NCI-H1930 (cell line): ENCODE measurements at regions not wholly inside any gene's neighbourhood (a gene's known extent, or its start where the extent isn't known, plus 50 kb on each side); places are given as distances from the start of the nearest gene placed in this dataset.
"Not testable (repeated sequence)": the region's sequence is repeated elsewhere in the genome, so short reads cannot be mapped to it uniquely, and the experiment has no call there.

Experiments
- DNase-seq, 2 experiments: peaks; one replicate each; lab custom pipeline; 2025; lab: John Stamatoyannopoulos, UW

GRCh38 chr2:109690822-109691541 is 76.8 kb downstream of the SOWAHC start:
- no peak for DNase-seq

DNA sequence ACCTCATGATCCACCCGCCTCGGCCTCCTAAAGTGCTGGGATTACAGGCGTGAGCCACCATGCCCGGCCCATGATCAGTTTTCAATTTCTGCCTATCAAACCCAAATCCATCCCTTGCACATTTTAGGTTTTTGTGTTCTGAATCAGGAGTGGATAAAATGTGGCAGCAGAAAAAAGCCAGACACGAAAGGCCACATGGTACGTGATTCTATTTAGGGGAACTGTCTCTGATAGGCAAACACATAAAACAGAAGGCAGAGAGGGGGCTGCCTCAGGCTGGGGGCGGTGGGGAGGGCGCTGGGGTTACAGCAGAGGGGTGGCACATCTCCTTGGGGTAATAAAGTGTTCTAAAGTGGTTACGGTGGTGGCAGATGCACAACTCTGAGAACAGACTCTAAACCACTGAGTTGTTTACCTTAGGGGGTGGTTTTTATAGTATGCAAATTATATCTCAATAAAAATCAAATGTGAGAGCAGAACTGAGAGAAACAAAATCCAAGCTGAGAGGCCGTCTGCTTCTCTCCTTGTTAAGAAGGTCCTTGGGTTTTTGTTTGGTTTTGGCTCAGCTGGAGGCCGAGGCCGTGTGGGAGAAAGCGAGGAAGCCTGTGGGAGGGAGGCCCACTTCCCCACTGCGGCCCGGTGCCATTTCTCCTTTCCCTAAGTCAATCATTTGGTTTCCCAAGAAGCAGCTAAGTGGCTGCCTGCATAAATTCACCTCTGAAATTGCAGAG is 78.0 kb downstream of the SOWAHC start:
- no peak for DNase-seq

GRCh38 chr2:109692831-109693230 is 78.7 kb downstream of the SOWAHC start:
- not testable (repeated sequence) for DNase-seq

DNA sequence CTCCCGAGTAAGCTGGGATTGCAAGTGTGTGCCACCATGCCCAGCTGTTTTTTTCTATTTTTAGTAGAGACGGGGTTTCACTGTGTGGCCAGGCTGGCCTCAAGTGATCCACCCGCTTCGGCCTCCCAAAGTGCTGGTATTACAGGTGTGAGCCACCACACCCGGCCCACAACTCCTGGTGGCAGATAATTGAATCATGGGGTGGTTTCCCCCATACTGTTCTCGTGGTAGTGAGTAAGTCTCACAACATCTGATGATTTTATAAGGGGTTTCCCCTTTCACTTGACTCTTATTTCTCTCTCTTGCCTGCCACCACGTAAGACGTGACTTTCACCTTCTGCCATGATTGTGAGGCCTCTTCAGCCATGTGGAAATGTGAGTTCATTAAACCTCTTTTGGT is 79.1 kb downstream of the SOWAHC start:
- DNase-seq, result not testable (repeated sequence)

DNA sequence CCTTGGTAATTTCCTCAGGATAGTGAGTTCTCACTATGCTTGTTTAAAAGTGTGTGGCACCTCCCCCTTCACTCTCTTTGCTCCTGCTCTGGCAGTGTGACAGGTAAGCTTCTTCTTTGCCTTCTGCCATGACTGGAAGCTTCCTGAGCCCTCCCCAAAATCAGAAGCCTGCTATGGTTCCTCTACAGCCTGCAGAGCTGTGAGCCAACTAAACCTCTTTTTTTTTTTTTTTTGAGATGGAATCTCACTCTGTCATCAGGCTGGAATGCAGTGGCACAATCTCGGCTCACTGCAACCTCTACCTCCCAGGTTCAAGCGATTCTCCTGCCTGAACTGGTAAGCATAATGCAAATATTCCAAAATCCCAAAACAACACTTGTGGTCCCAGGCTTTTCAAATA is 80.0 kb downstream of the SOWAHC start:
- DNase-seq, result no peak

- peak in 1 of 2 experiments; percentile 4 for DNase-seq
These were observed 81.1 kb downstream of the SOWAHC start for GRCh38 chr2:109695290-109695689.

DNA sequence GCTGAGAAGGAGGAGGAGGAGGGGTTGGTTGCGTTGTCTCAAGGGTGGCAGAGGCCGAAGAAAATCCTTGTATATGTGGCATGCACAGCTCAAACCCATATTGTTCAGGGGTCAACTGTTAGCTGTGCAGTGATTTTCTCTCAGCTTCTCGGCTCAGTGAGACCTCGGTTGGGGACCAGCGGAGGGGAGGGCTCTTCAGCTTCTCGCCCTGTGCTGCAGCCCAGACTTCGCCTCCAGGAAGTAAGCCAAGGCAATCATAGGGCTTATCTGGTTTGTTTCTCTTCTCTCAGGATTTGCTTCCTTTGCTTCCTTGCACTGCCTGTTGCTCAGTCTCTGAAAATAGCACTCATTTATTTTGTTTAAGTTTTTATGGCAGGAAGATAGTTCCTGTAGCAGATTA is 85.5 kb downstream of the SOWAHC start:
- DNase-seq, result no peak

GRCh38 chr2:109700680-109701274 is 86.6 kb downstream of the SOWAHC start:
- DNase-seq, result no peak

DNA sequence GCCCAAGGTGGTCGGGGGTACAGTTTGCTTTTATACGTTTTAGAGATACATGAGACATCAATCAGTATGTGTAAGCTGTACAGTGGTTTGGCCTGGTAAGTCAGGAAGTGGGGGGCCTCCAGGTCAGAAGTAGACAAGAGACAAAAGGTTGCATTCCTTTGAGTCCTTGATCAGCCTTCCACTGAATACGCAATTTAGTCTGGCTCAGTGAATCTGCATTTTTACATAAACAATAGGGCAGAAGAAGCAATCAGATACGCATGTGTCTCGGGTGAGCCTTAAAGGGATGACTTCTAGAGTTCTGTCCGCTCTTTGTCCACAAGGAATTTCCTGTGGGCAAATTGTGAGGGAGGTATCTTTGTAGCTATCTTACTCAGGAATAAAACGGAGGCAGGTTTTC is 87.2 kb downstream of the SOWAHC start:
- no peak for DNase-seq

DNA sequence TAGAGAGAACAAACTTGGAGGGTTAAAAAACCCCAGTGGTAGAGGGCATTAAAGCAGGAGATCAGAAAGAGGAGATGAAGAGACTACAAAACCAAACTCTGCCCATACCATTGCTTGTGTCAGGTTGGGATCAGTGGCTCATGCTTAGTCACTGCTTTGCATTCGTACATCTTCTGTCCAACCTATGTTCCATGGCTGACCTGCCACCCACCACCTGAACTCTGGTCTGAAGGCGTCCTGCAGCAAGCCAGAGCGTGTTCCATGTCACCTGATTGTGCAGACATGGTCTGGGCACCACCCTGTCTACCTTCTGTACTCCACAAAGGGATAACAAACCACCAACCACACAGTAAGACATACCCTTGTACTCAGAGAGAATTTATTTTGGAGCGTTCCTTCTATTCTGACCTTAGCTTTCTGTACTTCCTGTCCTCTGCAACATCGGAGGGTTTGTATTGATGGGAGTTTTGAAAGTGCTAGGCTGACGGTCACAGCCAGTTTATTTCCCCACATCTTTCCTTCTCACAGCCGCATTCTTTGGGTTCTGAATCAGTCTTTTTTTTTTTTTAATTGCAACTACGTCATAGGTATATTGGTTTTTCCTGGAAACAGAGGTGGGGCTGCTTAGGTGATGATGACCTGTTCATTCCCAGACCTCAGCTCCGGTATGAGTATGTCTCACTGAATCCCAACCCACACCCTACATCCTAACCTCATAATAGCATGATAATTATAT is 88.3 kb downstream of the SOWAHC start:
- DNase-seq, result no peak

- DNase-seq, result no peak
These were observed 88.9 kb downstream of the SOWAHC start for GRCh38 chr2:109703077-109703476.

DNA sequence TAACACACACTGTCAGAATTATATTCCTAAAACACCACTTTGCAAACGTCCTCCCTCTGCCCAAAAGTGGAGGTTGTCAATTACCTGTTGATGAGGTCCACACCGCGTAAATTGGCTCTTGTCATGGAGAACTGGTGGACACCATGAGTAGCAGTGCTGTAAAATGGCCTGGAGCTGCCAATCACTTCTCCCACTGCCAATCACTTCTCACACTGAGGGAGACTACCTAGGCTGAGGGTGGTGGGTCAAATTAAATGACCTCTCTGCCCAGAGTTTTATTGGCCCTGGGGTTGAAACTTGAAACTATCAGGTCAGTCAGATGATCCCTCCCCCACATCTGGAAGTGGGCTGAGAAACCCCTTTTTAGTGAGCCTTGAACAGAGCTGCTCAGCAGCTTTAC is 89.6 kb downstream of the SOWAHC start:
- DNase-seq, result no peak

GRCh38 chr2:109707281-109708147 is 86.6 kb upstream of the RGPD5 start:
- no peak for DNase-seq

- DNase-seq, result no peak
These were observed 83.4 kb upstream of the RGPD5 start for GRCh38 chr2:109710505-109711229.

DNA sequence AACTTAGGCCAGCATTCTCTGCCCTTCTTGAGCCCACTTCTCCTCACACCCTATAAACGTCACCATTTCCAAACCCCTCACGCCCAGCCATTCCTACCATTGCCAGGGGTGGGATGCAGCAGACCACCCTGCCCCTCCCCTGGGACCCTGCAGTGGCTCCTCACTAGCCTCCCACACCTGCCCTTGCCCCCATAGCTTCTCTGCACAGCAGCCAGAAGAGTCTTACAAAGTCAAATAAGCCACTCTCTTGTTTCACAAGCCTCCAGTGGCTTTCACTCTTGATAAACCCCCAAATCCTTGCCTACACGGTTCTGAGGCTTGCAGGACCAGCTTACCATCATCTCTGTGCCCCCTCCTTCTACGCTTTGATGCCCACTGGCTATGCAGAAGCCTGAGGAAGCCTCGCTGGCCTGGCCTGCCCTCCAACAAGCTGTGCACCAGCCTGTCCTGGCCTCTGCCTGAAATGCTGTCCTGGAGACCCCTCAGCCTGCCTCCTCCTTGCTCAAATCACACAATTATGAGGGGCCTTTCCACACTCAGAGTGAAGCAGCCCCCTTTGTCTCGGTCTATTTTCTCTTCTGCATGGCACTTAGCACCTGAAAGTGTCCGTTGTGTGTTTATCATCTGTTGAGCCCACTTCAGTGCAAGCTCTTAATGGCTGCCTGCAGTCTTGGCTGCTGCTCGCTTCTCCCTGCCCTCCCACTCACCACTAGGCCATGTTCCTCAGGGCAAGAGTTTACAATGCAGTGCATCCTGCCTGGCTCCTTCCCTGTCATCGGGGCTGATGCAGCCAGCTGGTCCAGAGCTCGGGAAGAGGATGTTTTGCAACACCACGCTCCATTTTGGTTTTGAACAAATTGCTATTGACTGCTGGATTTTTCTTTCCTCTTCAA is 82.6 kb upstream of the RGPD5 start:
- DNase-seq, result no peak

- no peak for DNase-seq
These were observed 82.0 kb upstream of the RGPD5 start for GRCh38 chr2:109712123-109712449.

DNA sequence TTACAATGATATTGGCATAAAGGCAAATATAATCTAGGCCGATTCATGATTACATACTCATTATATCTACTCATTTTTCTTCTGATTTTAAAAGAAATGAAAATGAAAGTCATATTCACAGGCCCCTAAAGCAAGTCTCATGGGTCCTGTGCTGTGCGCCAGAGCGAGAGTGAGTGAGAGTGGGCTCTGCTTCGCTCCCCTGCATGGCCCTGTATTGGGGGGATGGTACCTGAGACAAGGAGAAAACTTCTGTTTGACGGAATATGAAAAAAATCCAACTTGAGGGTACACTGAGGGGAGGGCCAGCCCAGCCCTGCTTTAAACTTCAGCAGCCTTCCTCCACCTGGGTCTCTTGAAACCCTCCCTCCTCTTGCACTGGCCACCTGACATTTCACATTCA is 81.4 kb upstream of the RGPD5 start:
- DNase-seq, result no peak

DNA sequence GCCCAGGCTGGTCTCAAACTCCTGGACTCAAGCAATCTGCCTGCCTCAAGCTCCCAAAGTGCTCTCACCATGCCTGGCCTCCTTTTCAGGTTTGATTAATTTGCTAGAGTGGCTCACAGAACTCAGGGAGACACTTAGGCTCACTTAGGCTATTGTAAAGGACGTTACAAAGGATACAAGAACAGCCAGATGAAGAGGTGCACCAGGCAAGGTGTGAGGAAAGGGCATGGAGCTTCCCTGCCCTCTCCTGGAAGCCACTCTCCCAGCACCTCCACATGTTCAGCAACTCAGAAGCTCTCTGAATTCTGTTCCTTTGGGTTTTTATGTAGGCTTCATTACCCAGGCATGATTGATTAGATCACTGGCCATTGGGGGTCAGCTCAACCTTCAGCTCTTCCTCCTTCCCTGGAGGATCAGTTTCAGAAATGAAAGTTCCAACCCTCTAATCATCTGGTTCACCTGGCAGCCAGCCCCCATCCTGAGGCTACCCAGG is 78.7 kb upstream of the RGPD5 start:
- DNase-seq, result no peak

DNA sequence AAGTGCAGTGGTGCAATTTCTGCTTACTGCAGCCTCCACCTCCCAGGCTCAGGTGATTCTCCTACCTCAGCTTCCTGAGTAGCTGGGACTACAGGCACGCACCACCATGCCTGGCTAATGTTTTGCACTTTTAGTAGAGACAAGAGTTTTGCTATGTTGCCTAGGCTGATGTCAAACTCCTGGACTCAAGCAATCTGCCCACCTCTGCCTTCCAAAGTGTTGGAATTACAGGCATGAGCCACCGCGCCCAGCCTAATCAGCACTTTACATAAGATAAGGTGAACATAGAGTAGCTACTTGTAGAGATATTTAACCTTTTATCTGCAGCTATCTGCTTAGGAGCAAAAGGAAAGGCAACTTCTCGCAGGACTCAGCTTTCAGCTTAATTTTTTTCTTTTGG is 77.5 kb upstream of the RGPD5 start:
- DNase-seq, result not testable (repeated sequence)

DNA sequence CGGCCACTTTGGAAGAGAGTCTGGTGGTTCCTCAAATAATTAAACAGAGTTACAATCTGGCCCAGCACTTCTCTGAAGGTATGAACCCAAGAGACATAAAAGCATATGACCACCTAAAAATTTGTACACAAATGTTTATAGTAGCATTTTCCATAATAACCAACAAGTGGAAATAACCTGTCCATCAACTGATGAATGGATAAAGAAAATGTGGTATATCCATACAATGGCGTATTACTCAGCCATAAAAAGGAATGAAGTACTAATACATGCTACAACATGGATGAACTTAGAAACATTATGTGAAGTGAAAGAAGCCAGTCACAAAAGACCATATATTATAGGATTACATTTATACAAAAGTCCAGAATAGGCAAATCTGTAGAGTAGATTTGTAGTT is 76.0 kb upstream of the RGPD5 start:
- no peak for DNase-seq
